GM21717 (cell line): ENCODE measurements at regions not wholly inside any gene's neighbourhood (a gene's known extent, or its start where the extent isn't known, plus 50 kb on each side); places are given as distances from the start of the nearest gene placed in this dataset.
"Not testable (repeated sequence)": the region's sequence is repeated elsewhere in the genome, so short reads cannot be mapped to it uniquely, and the experiment has no call there.

ENCODE experiments used
- ATAC-seq: cut with Tn5 transposase; IDR thresholded peaks from one replicate; pipeline ENCODE4 v1.9.1; 2021; ENCODE audit warnings: mild to moderate bottlenecking, moderate library complexity; ENCODE audit not compliant: unreplicated experiment

DNA sequence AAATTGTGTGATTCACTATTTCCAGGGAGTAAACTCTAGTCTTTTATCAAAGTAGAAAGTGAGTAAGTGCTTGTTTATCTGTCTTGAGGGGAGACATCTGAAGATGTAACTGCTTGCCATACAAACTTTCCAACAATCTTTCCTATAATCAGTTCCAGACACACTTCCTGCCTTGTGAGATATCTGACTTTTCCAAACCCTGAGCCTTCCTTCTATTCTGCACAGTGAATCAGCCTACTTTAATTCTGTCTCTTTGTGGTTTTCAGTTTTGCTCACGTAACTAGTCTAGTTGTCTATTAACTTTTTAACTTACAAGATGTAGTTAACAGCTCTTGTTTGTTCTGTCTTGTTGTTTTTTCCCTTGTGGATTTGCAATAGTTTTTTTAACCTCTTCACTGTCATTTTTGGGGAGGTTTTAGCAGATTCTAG, 947.8 kb downstream of the C4orf33 start:
- ATAC-seq, result peak; percentile 89

DNA sequence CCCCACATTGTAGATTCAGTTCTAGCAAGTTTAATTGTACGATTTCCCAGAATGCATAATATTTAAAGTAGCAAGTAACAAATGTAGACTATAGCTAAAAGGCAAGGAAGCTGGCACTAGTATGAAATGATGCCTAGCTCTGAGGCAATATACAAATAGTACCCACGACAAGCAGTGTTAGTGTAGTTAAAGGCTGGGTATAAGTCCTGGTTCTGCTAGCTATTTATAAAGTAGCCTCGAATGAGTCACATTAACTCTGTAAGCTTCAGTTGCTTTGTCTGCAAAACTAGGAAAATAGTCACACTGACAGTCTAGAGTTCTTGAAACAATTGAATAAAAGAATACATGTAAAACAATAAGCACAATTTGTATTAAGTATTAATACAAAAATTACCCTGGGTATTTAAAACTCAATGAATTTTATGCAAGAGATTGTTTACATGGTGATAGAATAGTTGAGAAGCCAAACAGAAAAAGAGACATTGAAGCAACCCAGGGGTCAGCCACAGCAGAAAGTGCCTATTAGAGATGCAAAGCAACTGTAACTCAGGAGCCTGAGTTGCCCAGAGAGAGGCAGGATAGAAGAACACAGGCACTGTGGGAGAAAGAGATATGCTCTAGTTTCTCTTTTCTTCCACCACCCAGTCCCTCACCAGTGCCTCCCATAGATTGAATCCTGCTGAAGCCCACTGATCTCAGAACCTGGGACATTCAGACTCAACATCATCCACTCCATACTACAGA, 949.0 kb downstream of the C4orf33 start:
- no peak for ATAC-seq

DNA sequence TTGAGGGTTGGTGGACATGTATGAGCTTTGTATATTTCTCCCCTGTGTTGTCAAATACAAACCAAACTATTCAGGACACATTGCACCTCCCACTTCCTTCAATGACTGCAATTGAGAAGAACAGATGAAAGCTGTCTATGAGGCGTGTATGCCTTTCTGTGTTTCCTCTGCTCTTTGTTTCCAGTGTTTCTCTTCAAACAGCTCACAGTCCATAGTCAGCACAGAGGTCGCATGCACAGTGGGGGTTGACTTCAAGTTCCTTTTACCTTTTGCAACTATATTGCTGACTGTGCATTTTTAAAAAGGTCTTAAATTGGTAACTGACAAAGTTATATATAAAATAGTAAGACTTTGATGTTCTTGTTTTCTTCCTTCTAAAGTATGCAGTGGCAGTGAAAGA, 957.8 kb downstream of the C4orf33 start:
- ATAC-seq, result no peak

DNA sequence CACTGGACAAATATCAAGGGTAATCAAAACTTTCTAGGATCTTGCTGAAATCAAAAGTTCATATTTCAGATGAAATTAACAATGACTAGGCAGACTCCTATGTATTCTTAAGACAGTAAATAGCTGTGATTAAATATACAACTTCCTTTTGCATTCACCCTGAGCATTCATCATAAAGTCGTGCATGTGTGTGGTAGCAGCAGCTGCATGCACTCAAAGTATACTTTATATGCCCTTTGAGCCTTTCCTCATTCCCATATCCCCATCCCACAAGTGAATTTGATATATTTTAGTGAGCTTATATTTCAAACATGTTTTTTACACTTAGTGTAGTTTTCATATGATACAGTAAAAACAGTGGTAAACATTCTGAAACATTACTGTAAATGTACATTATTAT, 959.0 kb downstream of the C4orf33 start:
- no peak for ATAC-seq

DNA sequence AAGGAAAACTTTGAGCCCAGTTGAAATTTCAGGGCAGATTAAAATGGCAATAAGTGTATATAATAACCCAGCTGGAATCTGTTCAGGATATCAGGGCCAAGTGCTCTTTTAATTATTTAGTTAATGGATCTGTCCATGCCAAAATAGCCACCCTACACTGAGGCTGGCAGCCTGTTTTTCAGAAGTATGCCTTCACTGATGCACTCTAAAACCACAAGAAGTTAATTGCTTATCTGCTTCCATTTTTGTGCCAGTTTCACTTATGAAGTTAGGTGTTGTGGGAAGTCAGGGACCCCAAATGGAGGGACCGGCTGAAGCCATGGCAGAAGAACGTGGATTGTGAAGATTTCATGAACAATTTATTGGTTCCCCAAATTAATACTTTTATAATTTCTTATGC, 960.3 kb downstream of the C4orf33 start:
- ATAC-seq, result no peak

DNA sequence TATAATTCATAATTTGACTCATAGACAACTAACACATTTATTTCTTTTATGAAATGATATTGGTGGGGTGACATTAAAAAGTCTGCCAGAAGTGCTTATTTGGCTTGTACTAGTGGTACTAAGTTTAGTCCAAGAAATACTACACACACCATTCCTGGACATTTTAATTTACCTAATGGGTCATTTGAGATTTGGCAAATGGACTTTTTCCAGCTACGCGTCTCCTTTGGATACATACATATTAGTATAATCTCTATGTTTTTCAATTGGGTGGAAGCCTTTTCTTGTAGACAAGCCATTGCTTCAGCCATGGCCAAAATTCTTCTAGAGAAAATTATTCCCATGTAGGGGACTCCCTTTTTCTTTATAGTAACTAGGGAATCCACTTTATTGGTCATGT, 968.5 kb downstream of the C4orf33 start:
- no peak for ATAC-seq

DNA sequence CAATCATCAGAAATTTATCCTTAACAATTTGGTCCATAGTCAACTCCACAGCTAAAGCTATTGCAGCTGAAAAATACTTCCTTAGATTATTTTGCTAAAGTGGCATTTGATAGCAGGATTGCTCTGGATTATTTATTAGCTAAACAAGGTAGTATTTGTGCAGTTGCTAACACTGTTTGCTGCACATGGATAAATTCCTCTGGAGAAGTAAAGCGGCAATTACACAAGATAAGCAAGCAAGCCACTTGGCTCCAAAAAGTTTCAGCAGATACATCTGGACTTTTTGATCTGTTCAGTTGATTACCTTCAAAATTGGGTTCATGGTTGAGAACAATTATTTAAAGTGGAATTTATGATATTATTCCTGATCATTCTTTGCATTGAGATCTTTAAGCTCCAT, 971.5 kb downstream of the C4orf33 start:
- no peak for ATAC-seq

DNA sequence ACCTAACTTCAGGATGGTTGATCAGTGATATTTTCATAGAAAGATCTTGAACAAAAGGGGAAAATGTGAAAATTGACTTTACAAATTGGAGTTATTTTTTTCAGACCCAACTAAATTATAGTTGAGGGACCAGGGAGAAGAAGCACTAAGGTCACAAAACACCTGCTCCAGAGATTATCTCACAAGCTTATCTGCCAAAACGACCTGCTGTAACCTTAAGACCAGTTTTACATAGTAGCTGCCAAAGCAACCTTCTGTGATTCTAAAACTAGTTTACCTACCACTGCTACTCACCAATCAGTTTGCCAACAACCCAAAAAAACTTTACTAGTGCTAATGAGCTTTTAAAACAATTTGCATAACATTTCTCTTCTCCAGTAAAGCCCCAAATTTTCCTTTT, 972.1 kb downstream of the C4orf33 start:
- no peak for ATAC-seq

DNA sequence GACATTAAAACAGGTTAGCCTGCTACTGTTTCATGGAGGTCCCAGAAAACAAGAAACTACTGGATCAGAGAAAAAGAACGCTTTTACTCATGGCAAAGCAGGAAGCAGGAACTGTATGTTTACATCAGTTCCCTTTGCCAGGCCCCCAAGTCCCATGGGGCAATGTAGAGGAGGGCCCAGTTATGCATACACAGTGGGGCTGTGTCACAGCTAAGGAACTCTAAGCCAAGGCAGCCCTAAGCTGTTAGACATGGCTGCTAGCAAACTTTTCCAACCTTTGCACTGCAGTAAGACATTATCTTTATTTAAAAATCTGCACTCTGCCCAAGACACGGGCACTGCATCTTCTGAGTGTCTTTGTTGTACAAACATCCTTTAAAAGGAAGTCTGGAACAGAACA, 975.8 kb downstream of the C4orf33 start:
- ATAC-seq, result no peak

DNA sequence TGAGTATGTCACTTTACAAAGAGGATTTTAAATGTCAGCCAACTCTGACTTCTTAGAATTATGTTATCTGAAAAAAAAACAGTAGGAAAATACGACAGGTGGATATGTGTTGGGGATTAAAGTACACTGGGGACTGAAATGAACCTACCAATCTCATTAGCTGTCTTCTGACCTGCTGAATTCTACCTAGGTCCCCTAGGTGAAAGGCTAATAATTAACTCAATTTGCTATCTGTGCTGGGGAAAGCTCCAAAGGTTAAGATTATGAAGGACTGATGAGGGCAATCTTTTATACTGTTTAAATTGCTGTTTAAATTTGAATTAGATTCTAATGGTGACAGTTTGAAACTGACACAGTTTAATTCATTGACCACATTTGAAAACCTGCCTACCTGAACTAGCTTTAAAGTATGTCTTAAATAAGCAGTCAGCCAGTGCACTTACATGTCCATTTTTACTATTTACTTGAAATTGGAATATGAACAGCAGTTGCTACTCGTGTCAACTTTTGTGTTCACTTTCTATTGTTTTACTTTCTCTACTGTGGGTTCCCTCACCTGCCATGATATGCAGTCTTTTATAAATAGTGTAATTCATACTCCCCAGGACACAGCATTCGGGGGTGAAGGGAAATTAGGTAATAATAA, 977.3 kb downstream of the C4orf33 start:
- no peak for ATAC-seq

DNA sequence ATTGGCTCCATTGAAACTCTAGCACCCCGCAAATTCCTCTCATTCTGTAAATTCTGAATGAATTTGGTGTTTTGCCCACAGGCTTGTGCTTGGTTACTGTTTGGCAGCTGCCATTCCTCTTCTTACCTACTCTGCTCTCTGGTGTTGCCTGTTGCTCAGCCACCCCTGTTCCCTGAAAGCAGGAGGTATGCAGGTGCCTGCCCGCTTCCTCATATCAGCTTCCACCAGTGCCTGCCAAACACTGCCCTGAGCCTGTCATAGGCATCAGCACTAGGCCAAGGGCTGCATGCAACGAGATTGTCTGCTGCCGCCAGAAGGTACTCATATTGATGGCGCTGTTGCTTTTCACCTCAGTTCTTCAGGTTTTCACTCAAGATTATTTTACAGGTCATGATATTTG, 978.1 kb downstream of the C4orf33 start:
- ATAC-seq, result no peak

DNA sequence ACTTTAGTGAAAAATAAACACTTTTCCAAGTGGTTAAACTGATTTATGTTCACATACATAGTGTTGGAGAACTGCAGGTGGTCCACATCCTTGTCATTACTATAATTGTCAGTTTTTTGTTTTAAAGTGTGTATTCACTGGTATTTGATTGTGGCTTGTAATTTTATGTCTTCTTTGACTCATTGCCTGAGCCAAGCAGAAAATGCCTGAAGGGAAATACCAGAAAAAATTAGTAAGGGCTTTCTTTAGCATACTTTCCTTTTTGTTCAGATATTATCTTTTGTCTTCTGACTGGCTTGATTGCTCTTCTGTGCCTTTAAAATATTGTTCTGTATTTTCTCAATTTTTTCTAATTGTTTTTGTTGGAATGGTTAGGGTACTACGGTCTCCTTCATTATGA, 981.3 kb downstream of the C4orf33 start:
- ATAC-seq, result no peak

DNA sequence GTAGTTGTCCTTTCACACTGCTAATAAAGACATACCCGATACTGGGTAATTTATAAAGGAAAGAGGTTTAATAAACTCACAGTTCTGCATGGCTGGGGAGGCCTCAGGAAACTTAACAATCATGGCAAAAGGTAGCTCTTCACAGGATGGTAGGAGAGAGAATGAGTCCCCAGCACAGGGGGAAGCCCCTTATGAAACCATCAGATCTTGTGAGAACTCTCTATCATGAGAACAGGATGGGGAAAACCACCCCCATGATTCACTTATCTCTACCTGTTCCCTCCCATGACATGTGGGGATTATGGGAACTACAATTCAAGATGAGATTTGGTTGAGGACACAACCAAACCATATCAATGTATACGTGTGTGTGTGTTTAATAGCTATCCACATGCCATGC, 983.1 kb downstream of the C4orf33 start:
- ATAC-seq, result not testable (repeated sequence)

DNA sequence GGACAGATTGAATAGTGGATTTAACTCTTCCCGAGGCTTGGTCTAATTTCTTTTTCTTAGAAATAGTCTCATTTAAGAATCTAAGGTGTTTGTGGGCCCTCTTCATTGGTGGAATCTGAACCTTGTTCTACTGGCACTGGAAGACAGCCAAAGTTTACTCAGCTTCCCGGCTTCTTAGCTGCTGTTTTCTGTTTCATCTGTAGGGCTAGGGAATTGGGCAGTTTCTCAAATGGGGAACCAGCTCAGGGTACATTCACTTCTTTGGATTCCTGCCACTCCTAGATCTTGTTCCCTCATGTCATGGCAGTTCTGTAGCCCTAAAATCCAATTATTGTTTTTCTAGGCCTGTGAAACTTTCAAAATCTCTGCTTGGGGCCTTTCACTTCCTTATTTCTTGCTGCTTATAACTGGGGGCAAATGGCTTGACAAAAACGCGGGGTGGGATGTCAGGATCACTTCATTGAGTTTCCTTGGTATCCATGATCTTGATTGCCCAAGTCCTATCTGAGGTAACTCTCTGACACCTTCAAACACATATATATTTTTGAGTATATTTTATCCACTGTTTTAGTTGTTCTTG, 985.0 kb downstream of the C4orf33 start:
- ATAC-seq, result no peak

DNA sequence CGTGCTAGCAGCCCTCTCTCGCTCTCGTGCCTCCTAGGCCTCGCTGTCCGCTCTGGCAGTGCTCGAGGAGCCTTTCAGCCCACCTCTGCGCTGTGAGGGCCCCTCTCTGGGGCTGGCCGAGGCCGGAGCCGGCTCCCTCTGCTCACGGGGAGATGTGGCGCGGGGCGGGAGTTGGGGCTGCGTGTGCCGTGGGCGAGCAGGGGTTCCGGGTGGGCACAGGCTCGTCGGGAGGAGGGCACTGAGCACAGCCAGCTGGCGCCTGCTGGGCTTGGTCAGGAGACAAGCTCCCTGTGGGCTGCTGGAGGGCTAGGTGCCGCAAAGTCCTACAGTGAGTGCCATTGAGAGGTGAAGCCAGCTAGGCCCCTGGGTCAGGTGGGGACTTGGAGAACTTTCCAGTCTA, 994.5 kb downstream of the C4orf33 start:
- no peak for ATAC-seq

DNA sequence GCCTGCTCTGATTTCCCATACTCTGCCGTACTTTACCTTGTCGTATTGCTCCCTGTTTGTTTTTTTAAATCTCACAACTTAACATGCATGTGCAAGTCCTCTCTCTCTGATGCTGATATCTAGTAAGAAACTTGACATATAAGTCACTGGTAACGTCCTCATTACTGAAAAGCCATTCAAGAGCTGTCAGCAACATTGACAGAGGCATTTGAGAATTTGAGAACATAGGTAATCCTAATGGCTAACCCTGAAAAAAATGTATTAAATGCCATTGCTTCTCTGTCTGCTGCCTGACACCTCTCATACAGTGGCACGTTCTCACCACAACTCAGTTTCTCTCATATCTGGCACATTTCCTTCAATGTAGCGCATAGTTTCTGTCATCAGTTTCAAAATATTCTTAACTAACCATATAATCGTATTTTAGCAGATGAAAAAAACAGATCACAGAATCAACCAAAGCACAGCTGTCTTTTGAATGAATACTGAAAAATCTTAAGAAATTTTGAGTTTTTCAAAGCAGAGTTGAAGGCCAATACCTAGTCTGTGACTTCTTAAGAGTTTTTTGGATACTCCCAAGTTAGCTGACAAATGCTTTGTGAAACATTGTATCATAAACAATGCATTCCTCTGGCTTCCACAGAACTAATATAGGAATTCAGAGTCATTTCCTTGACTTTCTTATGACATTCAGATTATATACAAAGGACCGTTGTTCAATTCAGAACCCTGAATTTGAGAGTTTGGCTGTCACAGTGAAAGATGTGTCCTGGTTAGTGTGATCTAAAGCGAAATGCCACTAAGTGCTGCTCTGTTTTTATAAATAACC, 996.4 kb downstream of the C4orf33 start:
- ATAC-seq, result no peak

DNA sequence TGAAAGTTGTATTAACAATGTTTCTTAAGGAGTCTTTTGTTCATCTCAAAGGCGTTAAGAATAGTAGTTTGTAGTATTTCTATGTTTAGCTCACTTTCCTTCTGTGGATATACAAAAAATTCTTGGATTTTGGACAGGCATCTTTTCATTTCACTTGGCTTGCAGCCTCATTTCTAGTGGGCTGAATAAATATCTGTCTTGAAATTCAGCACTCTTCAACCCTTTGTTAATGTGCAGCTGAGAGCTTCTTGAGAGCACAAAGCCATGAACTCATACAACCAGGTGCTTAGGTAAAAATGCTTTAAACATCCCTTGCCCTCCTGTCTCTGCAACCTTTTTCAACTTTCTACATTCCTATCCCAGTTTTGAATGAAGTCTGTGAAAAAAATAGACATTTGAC, 1003.2 kb downstream of the C4orf33 start:
- ATAC-seq, result no peak

DNA sequence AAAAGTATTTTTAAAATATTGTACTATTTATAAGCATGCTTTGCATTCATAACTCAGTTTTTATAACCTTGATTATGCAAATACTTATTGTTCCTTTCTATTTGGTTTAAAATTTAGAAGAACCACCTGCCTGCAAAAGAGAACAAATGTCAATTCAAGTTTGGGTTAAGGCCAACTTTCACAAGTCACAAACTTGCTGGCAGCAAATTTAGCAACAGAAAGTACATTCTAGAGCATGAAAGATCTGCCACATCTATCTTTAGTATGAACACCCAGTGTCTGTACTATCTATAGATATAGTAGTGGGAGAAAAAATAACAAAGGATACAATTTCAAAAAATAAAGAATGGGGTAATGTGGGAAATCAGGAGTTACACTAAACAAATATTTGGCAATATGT, 1014.2 kb downstream of the C4orf33 start:
- ATAC-seq, result peak; percentile 70

DNA sequence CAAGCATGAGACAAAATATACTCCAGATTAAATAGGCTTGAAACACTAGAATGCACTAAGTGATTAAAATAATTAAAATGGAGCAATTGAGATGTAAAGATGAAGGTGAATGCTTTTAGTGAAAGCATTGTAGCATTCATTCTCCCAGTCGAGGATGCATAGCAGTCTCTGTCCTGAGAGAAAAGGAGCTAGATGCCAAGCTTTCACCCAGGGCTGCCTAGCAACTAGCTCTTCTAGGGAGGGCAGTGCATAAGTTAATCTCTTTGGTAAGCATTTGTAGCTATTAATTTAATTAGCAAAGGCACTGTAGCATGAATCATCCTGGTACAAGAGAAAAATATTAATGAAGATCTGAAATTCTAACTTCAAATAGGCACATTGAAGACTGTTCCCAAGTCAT, 1014.8 kb downstream of the C4orf33 start:
- ATAC-seq, result no peak

DNA sequence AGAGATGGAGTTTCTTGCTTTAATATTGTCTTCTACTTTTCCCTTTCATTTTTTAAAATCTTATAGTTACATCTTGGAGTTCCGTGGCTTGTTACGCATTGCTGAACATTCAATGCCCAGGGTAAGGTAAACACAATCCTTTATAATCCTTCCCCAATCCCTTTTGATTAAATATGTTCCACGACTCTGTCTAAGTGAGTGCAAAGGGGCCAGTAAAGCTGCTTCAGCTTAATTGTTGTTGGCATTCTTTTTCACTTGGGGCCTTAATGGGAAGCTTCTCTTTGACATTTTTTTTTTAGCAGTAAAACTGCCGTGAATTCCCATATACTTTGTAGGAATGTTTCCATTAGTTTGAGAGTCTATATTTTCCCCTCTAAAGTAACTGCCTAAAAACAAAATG, 1028.1 kb downstream of the C4orf33 start:
- ATAC-seq, result no peak

DNA sequence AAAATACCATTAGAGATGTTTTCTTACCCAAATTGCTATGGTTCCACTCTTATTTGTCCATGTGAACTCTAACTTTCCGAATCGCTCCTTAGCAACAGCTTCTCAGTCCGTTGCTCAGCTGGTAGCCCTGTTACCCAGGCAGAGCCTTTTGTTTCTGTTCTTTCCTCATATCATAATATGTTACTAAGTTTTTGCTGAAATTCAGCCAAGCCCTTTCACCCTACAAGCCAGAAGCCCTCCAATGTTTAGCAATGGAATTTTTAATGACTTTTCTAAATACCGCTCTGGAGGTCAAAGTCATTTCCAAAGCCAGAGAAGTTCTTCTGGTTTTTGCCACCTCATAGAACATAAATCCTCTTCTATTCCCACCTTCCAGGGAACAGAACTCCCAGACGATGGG, 1029.5 kb downstream of the C4orf33 start:
- ATAC-seq, result no peak

DNA sequence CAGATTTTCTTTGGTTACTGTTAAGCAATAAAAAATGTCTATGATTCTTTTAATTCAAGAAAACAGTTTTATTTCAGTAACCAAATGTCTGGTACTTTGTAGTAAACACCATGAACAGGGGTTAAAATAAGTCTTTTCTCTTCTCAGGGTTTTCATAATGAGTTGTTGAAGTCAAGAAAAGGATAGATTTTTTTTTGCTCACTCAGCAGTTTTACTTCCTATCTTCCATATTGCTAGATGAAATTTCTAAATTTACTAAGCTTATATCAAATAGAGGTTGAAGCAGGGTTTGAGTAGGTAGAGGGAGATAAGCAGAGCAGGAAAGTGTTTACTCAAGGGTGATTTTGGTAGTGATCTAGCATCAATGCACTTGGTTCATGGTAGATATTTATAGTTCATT, 1031.3 kb downstream of the C4orf33 start:
- ATAC-seq, result no peak
